IMR-90 (cell line): ENCODE measurements at regions not wholly inside any gene's neighbourhood (a gene's known extent, or its start where the extent isn't known, plus 50 kb on each side); places are given as distances from the start of the nearest gene placed in this dataset.

Experiments used
- ATAC-seq: fragments of 200-7000 bp; cut with Tn5 transposase; 2 replicates; pipeline ENCODE4 v1.9.1; 2020; ENCODE audit warnings: low read depth, mild to moderate bottlenecking, moderate library complexity
- BruUV-seq: library from RNA; stranded (reverse); fragments of 400-500 nt; replicated peaks from 2 replicates; lab custom pipeline; 2021; lab: Mats Ljungman, UMichigan
- CTCF ChIA-PET: fragments of 300-600 bp; formaldehyde crosslinking; extraction: SDS; loops from one replicate; lab custom pipeline; 2021; ENCODE audit warnings: antibody characterized with exemption; lab: Yijun Ruan, JAX
- POLR2A ChIA-PET: fragments of 300-600 bp; sonication (Branson Sonifier 250); formaldehyde crosslinking; loops from one replicate; lab custom pipeline; 2022; ENCODE audit warnings: antibody characterized with exemption; ENCODE audit not compliant: unreplicated experiment; lab: Charles Lee
- DNase-seq: peaks from one replicate; pipeline ENCODE4 v3.0.0; 2013
- H2AFZ ChIP-seq: replicated peaks from 2 replicates; pipeline ENCODE3; 2013; ENCODE audit warnings: low read length, mild to moderate bottlenecking; ENCODE audit not compliant: poor library complexity
- H2AK5ac ChIP-seq: 2 replicates; pipeline ENCODE4 v1.6.1; 2013; ENCODE audit warnings: low read depth, low read length, inconsistent platforms
- H2AK9ac ChIP-seq: replicated peaks from 2 replicates; pipeline ENCODE3; 2013; ENCODE audit warnings: mild to moderate bottlenecking, low read depth, low read length, moderate library complexity; ENCODE audit not compliant: poor library complexity
- H2BK120ac ChIP-seq: 2 replicates; pipeline ENCODE4 v1.6.1; 2013; ENCODE audit warnings: low read depth, low read length, inconsistent platforms
- H2BK15ac ChIP-seq: 3 replicates; pipeline ENCODE4 v1.6.1; 2013; ENCODE audit warnings: low read depth, low read length, inconsistent platforms
- H2BK20ac ChIP-seq: 2 replicates; pipeline ENCODE4 v1.6.1; 2013; ENCODE audit warnings: low read depth, mild to moderate bottlenecking, inconsistent platforms, low read length, moderate library complexity
- H2BK5ac ChIP-seq: 2 replicates; pipeline ENCODE4 v1.6.1; 2013; ENCODE audit warnings: mild to moderate bottlenecking, low read depth, low read length, inconsistent platforms; ENCODE audit not compliant: poor library complexity, severe bottlenecking
- H3K14ac ChIP-seq: replicated peaks from 2 replicates; pipeline ENCODE4 v1.6.1; 2013; ENCODE audit warnings: low read depth, low read length, inconsistent platforms
- H3K18ac ChIP-seq: 2 replicates; pipeline ENCODE4 v1.6.1; 2013; ENCODE audit warnings: low read depth, low read length, control low read depth
- H3K23ac ChIP-seq: 2 replicates; pipeline ENCODE4 v1.6.1; 2013; ENCODE audit warnings: low read depth, low read length, inconsistent platforms
- H3K27ac ChIP-seq: 2 replicates; pipeline ENCODE4 v1.5.1; 2013; ENCODE audit warnings: mild to moderate bottlenecking, control low read depth, low read length; ENCODE audit not compliant: insufficient read depth
- H3K27me3 ChIP-seq: 2 replicates; pipeline ENCODE4 v1.6.1; 2013; ENCODE audit warnings: low read length; ENCODE audit not compliant: control insufficient read depth, insufficient read depth
- H3K36me3 ChIP-seq: 2 replicates; pipeline ENCODE4 v1.6.1; 2013; ENCODE audit warnings: low read length, mixed read lengths; ENCODE audit not compliant: control insufficient read depth, insufficient read depth
- H3K4ac ChIP-seq: 2 replicates; pipeline ENCODE4 v1.6.1; 2013; ENCODE audit warnings: low read depth, low read length, inconsistent platforms
- H3K4me1 ChIP-seq: 2 replicates; pipeline ENCODE4 v1.6.1; 2013; ENCODE audit warnings: low read length, mixed read lengths; ENCODE audit not compliant: control insufficient read depth, insufficient read depth
- H3K4me2 ChIP-seq: 2 replicates; pipeline ENCODE4 v1.6.1; 2013; ENCODE audit warnings: low read depth, mild to moderate bottlenecking, control low read depth, low read length, moderate library complexity
- H3K4me3 ChIP-seq: 2 replicates; pipeline ENCODE4 v1.5.1; 2013; ENCODE audit warnings: low read depth, mild to moderate bottlenecking, control low read depth, low read length, moderate library complexity; ENCODE audit not compliant: insufficient read depth
- H3K56ac ChIP-seq: 2 replicates; pipeline ENCODE4 v1.6.1; 2013; ENCODE audit warnings: low read length, inconsistent platforms; ENCODE audit not compliant: insufficient read depth; ENCODE audit errors: extremely low read depth
- H3K79me1 ChIP-seq, 2 experiments: 2 replicates each; pipeline ENCODE4 v1.6.1; 2013; ENCODE audit warnings: low read length in 2 of 2, inconsistent platforms in 1 of 2, low read depth in 1 of 2
- H3K9ac ChIP-seq: 2 replicates; pipeline ENCODE4 v1.6.1; 2013; ENCODE audit warnings: low read depth, low read length, control low read depth
- H3K9me1 ChIP-seq: 2 replicates; pipeline ENCODE4 v1.6.1; 2013; ENCODE audit warnings: low read length, inconsistent platforms; ENCODE audit not compliant: insufficient read depth
- H3K9me3 ChIP-seq: 2 replicates; pipeline ENCODE4 v1.6.1; 2013; ENCODE audit warnings: low read length; ENCODE audit not compliant: control insufficient read depth, insufficient read depth
- H4K20me1 ChIP-seq: 2 replicates; pipeline ENCODE4 v1.6.1; 2013; ENCODE audit warnings: low read length, inconsistent platforms; ENCODE audit not compliant: insufficient read depth
- H4K5ac ChIP-seq: 2 replicates; pipeline ENCODE4 v1.6.1; 2013; ENCODE audit warnings: mild to moderate bottlenecking, low read depth, low read length, control low read depth
- H4K8ac ChIP-seq, 2 experiments: 2 replicates each; pipeline ENCODE4 v1.6.1; 2013; ENCODE audit warnings: low read depth in 2 of 2, low read length in 2 of 2, control low read depth in 1 of 2, inconsistent platforms in 1 of 2
- H4K91ac ChIP-seq: 2 replicates; pipeline ENCODE4 v1.6.1; 2013; ENCODE audit warnings: low read depth, low read length, inconsistent platforms; ENCODE audit not compliant: insufficient read depth
- BHLHE40 ChIP-seq: fragments of 150-350 bp; IDR thresholded peaks from 2 replicates; pipeline ENCODE4 v1.6.1; 2016; ENCODE audit warnings: mild to moderate bottlenecking, low read depth, low read length
- CEBPB ChIP-seq: IDR thresholded peaks from 2 replicates; pipeline ENCODE4 v1.6.1; 2012; ENCODE audit warnings: low read depth, low read length, improper control_type of control experiment
- FOS ChIP-seq: fragments of 150-350 bp; IDR thresholded peaks from 2 replicates; pipeline ENCODE4 v1.6.1; 2016; ENCODE audit warnings: low read depth, low read length
- NFE2L2 ChIP-seq: fragments of 150-350 bp; IDR thresholded peaks from 2 replicates; pipeline ENCODE4 v1.6.1; 2016; ENCODE audit warnings: low read depth, mild to moderate bottlenecking, low read length
- POLR2A ChIP-seq: IDR thresholded peaks from 2 replicates; pipeline ENCODE4 v1.6.1; 2012; ENCODE audit warnings: mild to moderate bottlenecking, low read depth, low read length
- RAD21 ChIP-seq: IDR thresholded peaks from 2 replicates; pipeline ENCODE4 v1.6.1; 2012; ENCODE audit warnings: low read length, improper control_type of control experiment
- RCOR1 ChIP-seq: IDR thresholded peaks from 2 replicates; pipeline ENCODE4 v1.6.1; 2012; ENCODE audit warnings: mild to moderate bottlenecking, low read length, improper control_type of control experiment; ENCODE audit not compliant: insufficient replicate concordance
- RFX5 ChIP-seq: IDR thresholded peaks from 2 replicates; pipeline ENCODE4 v1.8.0; 2012; ENCODE audit warnings: low read depth, mild to moderate bottlenecking, low read length, moderate library complexity
- WGBS, 2 experiments: methylation state at CpG; one replicate each; pipeline versions ENCODE4 v1.1.5 to v1.1.7; 2013; ENCODE audit warnings: missing lambda C conversion rate in 2 of 2; ENCODE audit not compliant: insufficient read length in 1 of 2; ENCODE audit errors: extremely low coverage in 2 of 2; 5-methylcytosine and 5-hydroxymethylcytosine counted together
- dilution Hi-C: fragments of 300-500 bp; cut with HindIII; formaldehyde crosslinking; loops from one replicate; pipeline ENCODE4 v1.14.3; 2018; ENCODE audit warnings: low sequenced_read_pairs; ENCODE audit not compliant: unreplicated experiment
- in situ Hi-C: fragments of 300-500 bp; cut with MboI; formaldehyde crosslinking; loops from 3 replicates; pipeline ENCODE4 v1.14.3; 2019; ENCODE audit warnings: low sequenced_read_pairs, inconsistent platforms, mixed read lengths
- intact Hi-C: fragments of 100-400 bp; cut with micrococcal nuclease; formaldehyde crosslinking; loops from 2 replicates; pipeline ENCODE4 v1.10.0; 2022
- TF ChIP-seq, protein P1 (sequence below): fragments of 150-350 bp; IDR thresholded peaks from 2 replicates; pipeline ENCODE4 v1.6.1; 2017; ENCODE audit warnings: mild to moderate bottlenecking, antibody characterized with exemption, low read length, low read depth

DNA sequence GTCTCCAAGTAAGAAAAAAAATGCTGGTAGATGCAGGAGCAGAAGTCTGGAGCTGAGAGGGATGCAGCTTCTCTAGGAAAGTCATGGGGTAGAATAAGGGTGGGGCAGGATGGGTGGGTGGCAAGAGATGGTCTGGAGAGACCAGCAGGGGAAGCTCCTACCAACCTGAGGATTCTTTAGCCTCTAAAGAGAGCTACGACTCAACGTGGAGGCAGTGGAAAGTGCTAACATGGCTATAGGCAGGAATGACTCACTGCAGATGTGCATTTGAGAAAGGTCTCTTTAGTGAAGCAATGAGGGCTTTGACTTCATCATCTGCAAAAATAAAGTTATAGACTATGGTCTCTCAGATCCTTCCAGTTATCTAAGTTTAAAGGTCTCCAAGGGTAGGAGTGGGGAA is 722.8 kb upstream of the RAB6C start:
- no peak overlapping the region for H3K23ac ChIP-seq
- no peak overlapping the region for H3K18ac ChIP-seq
- no peak overlapping the region for H2BK5ac ChIP-seq
- H3K27ac ChIP-seq: no peak overlapping the region
- TF ChIP-seq RCOR1 (no peak), RAD21 (no peak), RFX5 (no peak), FOS (no peak), CEBPB (no peak), BHLHE40 (no peak), POLR2A (no peak), NFE2L2 (no peak)
- TF ChIP-seq, protein P1, sequence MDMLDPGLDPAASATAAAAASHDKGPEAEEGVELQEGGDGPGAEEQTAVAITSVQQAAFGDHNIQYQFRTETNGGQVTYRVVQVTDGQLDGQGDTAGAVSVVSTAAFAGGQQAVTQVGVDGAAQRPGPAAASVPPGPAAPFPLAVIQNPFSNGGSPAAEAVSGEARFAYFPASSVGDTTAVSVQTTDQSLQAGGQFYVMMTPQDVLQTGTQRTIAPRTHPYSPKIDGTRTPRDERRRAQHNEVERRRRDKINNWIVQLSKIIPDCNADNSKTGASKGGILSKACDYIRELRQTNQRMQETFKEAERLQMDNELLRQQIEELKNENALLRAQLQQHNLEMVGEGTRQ: no peak
- no peak overlapping the region for H4K91ac ChIP-seq
- no peaks in the 10 kb centered on the region for H4K20me1 ChIP-seq
- H2BK20ac ChIP-seq: no peak overlapping the region
- H3K14ac ChIP-seq: no peak overlapping the region
- no peak overlapping the region for H2AFZ ChIP-seq
- no peak overlapping the region for H2BK15ac ChIP-seq
- CTCF ChIA-PET: no interaction called here
- H4K5ac ChIP-seq: no peak overlapping the region
- no peak overlapping the region for H4K8ac ChIP-seq
- ATAC-seq (no peak), DNase-seq (no peak)
- no peak overlapping the region for H2AK9ac ChIP-seq
- H3K9me3 ChIP-seq: peaks cover 13% of the 10 kb centered on the region
- BruUV-seq: no TSS peak
- no peak overlapping the region for H3K9ac ChIP-seq
- no peaks in the 10 kb centered on the region for H3K27me3 ChIP-seq
- no peaks in the 10 kb centered on the region for H3K9me1 ChIP-seq
- no peaks in the 10 kb centered on the region for H3K4me1 ChIP-seq
- in situ Hi-C loops (no loop called here), dilution Hi-C loops (no loop called here), intact Hi-C loops (no loop called here)
- no peak overlapping the region for H2AK5ac ChIP-seq
- no peak overlapping the region for H3K4me3 ChIP-seq
- no peak overlapping the region for H2BK120ac ChIP-seq
- POLR2A ChIA-PET: no interaction called here
- H3K4ac ChIP-seq: no peak overlapping the region
- H3K56ac ChIP-seq: no peak overlapping the region
- H3K4me2 ChIP-seq: no peak overlapping the region
- no peaks in the 10 kb centered on the region for H3K79me1 ChIP-seq
- WGBS, 2 experiments: no CpG with 5 or more reads among the region's 2 CpGs
- H3K36me3 ChIP-seq: no peaks in the 10 kb centered on the region
